ENCODE measurements at regions not wholly inside any gene's neighbourhood (a gene's known extent, or its start where the extent isn't known, plus 50 kb on each side); places are given as distances from the start of the nearest gene placed in this dataset.

DNA sequence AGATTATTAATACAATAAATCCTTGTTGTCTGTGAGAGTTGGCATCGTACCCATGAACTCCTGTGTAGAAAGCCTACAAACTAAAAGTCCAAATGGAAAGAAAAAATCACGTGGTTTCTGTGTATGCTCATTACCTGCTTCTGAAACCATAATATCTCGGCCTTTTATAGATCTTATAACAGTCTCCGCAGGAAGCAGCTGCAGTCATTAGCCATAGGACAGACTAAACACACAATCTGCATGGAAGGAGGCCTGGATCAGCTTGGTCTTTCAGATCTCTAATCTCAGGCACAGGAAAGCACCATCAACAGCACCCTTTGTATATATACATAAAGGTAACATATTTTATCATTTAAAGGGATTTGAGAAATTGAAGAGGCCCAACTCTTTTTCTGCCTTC, 508.9 kb upstream of the TCF4 start:
- TF ChIP-seq TCF7 (IDR thresholded peaks at IDR 0.05; ENCODE audit: borderline replicate concordance) (no peak), SIN3A (IDR thresholded peaks at IDR 0.05; ENCODE audit: borderline replicate concordance in 2 of 2, control insufficient read depth in 1 of 2, low read depth in 2 of 2, low read length in 2 of 2) (no peak), JUND (IDR thresholded peaks at IDR 0.05; ENCODE audit: borderline replicate concordance, low read depth, low read length) (no peak), JUND (tag; IDR thresholded peaks at IDR 0.05; ENCODE audit: borderline replicate concordance, low read depth, low read length) (no peak), PRPF4 (IDR thresholded peaks at IDR 0.05; ENCODE audit: insufficient read depth, low read depth, low read length, poor library complexity, severe bottlenecking) (no peak), FOXK1 (CRISPR knock-in tag; IDR thresholded peaks at IDR 0.05; ENCODE audit: borderline replicate concordance) (no peak), TBP (optimal IDR thresholded peaks at IDR 0.05; ENCODE audit: low read depth, low read length) (no peak), SMAD3 (CRISPR knock-in tag; conservative IDR thresholded peaks at IDR 0.05) (no peak), ZC3H11A (IDR thresholded peaks at IDR 0.05; ENCODE audit: low read depth, low read length) (no peak)
- TF ChIP-seq, protein P1, sequence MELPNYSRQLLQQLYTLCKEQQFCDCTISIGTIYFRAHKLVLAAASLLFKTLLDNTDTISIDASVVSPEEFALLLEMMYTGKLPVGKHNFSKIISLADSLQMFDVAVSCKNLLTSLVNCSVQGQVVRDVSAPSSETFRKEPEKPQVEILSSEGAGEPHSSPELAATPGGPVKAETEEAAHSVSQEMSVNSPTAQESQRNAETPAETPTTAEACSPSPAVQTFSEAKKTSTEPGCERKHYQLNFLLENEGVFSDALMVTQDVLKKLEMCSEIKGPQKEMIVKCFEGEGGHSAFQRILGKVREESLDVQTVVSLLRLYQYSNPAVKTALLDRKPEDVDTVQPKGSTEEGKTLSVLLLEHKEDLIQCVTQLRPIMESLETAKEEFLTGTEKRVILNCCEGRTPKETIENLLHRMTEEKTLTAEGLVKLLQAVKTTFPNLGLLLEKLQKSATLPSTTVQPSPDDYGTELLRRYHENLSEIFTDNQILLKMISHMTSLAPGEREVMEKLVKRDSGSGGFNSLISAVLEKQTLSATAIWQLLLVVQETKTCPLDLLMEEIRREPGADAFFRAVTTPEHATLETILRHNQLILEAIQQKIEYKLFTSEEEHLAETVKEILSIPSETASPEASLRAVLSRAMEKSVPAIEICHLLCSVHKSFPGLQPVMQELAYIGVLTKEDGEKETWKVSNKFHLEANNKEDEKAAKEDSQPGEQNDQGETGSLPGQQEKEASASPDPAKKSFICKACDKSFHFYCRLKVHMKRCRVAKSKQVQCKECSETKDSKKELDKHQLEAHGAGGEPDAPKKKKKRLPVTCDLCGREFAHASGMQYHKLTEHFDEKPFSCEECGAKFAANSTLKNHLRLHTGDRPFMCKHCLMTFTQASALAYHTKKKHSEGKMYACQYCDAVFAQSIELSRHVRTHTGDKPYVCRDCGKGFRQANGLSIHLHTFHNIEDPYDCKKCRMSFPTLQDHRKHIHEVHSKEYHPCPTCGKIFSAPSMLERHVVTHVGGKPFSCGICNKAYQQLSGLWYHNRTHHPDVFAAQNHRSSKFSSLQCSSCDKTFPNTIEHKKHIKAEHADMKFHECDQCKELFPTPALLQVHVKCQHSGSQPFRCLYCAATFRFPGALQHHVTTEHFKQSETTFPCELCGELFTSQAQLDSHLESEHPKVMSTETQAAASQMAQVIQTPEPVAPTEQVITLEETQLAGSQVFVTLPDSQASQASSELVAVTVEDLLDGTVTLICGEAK (IDR thresholded peaks at IDR 0.05), result no peak
- TF ChIP-seq, protein P1 (CRISPR knock-in tag; IDR thresholded peaks at IDR 0.05), result no peak
- TF ChIP-seq, protein P2, sequence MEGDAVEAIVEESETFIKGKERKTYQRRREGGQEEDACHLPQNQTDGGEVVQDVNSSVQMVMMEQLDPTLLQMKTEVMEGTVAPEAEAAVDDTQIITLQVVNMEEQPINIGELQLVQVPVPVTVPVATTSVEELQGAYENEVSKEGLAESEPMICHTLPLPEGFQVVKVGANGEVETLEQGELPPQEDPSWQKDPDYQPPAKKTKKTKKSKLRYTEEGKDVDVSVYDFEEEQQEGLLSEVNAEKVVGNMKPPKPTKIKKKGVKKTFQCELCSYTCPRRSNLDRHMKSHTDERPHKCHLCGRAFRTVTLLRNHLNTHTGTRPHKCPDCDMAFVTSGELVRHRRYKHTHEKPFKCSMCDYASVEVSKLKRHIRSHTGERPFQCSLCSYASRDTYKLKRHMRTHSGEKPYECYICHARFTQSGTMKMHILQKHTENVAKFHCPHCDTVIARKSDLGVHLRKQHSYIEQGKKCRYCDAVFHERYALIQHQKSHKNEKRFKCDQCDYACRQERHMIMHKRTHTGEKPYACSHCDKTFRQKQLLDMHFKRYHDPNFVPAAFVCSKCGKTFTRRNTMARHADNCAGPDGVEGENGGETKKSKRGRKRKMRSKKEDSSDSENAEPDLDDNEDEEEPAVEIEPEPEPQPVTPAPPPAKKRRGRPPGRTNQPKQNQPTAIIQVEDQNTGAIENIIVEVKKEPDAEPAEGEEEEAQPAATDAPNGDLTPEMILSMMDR (IDR thresholded peaks at IDR 0.05 in 2 of 3, conservative IDR thresholded peaks at IDR 0.05 in 1 of 3; ENCODE audit: insufficient read depth in 2 of 3, low read depth in 1 of 3, low read length in 3 of 3), result no peak
